ENCODE measurements at regions not wholly inside any gene's neighbourhood (a gene's known extent, or its start where the extent isn't known, plus 50 kb on each side); places are given as distances from the start of the nearest gene placed in this dataset.
"Not testable (repeated sequence)": the region's sequence is repeated elsewhere in the genome, so short reads cannot be mapped to it uniquely, and the experiment has no call there.

DNA sequence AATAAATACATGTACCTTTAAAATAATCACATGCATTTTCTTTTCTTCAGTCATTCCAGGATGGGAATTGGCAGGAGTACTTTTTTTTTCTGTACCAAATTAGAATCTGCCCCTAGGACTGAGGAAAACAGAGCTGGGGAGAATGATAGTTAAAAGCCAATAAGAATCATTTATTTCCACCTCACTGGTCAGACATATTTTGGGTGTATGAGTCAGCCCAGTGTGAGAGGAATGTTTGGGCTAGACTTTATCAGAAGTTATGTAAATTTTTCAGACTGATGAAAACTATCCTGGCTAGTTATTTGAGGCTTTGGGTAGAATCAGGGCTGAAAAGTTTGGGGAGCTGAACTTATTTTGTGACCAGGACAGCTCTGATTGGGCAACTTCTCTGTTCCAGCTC lies 303.1 kb upstream of the NPSR1 start:
- TF ChIP-seq, protein P1, sequence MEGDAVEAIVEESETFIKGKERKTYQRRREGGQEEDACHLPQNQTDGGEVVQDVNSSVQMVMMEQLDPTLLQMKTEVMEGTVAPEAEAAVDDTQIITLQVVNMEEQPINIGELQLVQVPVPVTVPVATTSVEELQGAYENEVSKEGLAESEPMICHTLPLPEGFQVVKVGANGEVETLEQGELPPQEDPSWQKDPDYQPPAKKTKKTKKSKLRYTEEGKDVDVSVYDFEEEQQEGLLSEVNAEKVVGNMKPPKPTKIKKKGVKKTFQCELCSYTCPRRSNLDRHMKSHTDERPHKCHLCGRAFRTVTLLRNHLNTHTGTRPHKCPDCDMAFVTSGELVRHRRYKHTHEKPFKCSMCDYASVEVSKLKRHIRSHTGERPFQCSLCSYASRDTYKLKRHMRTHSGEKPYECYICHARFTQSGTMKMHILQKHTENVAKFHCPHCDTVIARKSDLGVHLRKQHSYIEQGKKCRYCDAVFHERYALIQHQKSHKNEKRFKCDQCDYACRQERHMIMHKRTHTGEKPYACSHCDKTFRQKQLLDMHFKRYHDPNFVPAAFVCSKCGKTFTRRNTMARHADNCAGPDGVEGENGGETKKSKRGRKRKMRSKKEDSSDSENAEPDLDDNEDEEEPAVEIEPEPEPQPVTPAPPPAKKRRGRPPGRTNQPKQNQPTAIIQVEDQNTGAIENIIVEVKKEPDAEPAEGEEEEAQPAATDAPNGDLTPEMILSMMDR (IDR thresholded peaks at IDR 0.05; ENCODE audit: control insufficient read depth, extremely low read depth, insufficient read depth) = no peak
- no peak overlapping the region for H3K4me3 ChIP-seq (ENCODE audit: low read depth, low read length)
- DNase-seq (ENCODE audit: low read depth) = no peak

DNA sequence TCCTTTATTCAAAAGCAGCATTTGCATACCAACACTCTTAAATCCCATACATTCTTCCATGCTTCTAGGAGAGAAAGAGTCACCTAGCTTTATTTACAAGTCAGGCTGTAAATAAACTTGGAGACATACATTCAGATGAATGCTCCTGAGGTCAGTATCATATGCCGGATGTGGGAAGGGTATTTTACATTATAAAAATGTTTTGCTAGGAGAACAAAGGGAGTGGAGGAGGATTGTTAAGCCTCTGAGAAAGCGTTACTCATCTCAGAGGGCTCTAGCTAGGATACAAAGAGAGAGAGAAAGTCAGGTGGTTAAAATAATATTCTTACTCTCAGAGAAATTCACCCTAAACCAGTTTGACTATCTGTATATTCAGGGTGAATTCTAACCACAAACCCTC lies 300.9 kb upstream of the NPSR1 start:
- DNase-seq (ENCODE audit: low read depth) = no peak
- TF ChIP-seq, protein P1 (IDR thresholded peaks at IDR 0.05; ENCODE audit: control insufficient read depth, extremely low read depth, insufficient read depth) = no peak
- H3K4me3 ChIP-seq (ENCODE audit: low read depth, low read length) = no peak overlapping the region

DNA sequence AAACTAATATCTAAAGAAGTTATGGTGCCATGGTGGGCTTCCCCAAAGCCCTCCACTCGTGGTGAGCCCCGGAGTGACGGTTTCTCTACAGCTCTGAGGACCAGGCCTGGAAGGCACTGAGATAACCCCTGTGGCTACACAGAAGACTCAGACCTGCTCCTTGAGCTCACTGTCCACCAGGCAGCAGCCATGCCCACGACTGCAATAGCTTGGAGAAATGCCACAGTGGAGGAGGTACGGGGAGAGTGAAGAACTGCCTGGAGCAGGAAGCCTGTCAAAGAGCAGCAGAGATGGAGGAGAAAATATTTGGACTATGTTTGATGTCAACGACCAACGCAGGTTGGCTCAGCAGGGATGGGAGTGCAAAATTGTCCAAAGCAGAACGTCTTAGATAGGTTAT lies 300.1 kb upstream of the NPSR1 start:
- no peak for DNase-seq (ENCODE audit: low read depth)
- no peak overlapping the region for H3K4me3 ChIP-seq (ENCODE audit: low read depth, low read length)
- TF ChIP-seq, protein P1 (IDR thresholded peaks at IDR 0.05; ENCODE audit: control insufficient read depth, extremely low read depth, insufficient read depth) = no peak

DNA sequence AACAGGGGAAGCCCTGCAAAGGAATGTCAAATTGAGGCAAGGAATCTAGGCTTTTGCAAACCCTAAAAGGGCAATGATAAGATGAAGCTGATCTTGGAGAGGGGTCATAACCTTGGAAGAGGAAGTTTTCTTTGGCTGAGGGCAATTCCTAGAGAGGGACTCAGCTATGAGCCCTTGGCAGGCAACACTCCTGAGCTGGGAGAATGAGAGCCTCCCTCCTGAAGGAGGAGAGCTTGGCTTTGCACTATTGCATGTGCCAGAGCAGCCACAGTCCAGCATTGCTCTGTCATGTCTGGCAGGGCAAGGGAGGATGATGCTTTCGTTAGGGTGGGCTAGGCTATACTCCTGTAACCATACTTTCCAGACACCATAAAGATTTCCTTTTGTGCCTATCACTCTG lies 299.4 kb upstream of the NPSR1 start:
- DNase-seq (ENCODE audit: low read depth); H3K4me3 ChIP-seq (ENCODE audit: low read depth, low read length): not testable (repeated sequence)

DNA sequence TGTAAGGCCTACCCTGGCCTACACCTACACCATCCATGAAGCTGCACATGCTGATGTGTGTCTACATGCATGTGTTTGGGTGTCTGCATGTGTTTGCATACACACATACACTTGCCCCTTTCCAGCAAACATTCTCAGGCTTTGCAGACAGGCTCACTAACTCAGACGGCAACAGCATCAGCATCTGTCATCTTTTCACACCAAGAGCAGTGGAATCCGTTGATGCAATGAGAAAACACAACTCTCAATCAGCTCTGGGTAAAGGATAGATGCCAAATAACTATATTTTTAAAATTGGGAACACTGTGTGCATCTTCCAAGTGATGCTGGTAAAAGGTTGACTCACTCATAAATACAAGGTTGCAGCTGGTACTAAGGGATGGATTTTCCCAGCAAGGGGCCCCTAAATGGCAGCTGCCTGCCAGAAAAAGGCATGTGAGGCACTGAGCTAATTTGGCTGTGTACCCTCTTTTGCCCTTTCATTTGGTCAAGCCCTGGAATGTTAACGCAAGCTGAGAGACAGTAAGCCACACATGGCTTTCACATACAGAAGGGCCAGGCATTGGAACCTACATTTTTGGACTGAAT lies 296.3 kb upstream of the NPSR1 start:
- TF ChIP-seq, protein P1 (IDR thresholded peaks at IDR 0.05; ENCODE audit: control insufficient read depth, extremely low read depth, insufficient read depth) = no peak
- H3K4me3 ChIP-seq (ENCODE audit: low read depth, low read length) = no peak overlapping the region
- no peak for DNase-seq (ENCODE audit: low read depth)

DNA sequence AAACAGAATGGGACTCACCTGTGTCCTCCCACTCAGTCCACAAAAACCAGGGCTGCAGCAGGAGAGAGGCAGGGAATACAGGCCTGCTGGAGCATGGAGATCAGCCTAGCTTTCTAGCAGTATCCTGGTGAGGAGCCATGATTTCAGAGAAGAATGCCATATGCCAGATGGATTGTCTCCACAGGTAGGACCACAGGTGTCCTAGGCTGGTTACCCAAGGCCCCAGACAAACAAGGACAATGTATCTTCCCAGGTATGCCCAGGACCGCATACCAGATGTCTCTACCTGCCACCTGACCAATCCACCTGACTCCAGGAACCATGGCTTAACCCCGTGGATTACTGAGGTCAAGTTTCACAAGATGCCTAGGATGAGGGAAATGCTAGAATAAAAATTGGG lies 295.4 kb upstream of the NPSR1 start:
- H3K4me3 ChIP-seq (ENCODE audit: low read depth, low read length) = no peak overlapping the region
- no peak for DNase-seq (ENCODE audit: low read depth)
- TF ChIP-seq, protein P1 (IDR thresholded peaks at IDR 0.05; ENCODE audit: control insufficient read depth, extremely low read depth, insufficient read depth) = no peak

DNA sequence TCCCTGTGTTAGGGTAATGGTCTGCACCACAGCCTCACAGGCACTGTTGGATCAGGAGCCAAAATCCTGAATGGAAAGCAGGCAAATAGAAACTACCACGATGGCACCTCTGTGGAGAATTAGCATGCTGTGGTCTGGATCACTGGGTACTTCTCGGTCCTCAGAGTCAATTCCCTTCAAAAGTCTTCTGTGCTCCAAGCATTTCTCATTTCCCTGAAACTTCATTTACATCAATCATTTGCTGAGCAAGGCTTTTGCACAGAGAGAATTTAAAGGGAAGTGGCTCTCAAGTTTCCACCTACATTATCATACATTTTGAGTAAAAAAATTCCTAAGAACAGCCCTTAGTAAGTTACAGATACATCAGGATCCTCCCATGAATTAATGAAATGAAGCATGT lies 293.9 kb upstream of the NPSR1 start:
- no peak for DNase-seq (ENCODE audit: low read depth)
- TF ChIP-seq, protein P1 (IDR thresholded peaks at IDR 0.05; ENCODE audit: control insufficient read depth, extremely low read depth, insufficient read depth) = no peak
- no peak overlapping the region for H3K4me3 ChIP-seq (ENCODE audit: low read depth, low read length)

Measured in LNCaP clone FGC (cell line).